ENCODE measurements at regions not wholly inside any gene's neighbourhood (a gene's known extent, or its start where the extent isn't known, plus 50 kb on each side); places are given as distances from the start of the nearest gene placed in this dataset.
"Not testable (repeated sequence)": the region's sequence is repeated elsewhere in the genome, so short reads cannot be mapped to it uniquely, and the experiment has no call there.

DNA sequence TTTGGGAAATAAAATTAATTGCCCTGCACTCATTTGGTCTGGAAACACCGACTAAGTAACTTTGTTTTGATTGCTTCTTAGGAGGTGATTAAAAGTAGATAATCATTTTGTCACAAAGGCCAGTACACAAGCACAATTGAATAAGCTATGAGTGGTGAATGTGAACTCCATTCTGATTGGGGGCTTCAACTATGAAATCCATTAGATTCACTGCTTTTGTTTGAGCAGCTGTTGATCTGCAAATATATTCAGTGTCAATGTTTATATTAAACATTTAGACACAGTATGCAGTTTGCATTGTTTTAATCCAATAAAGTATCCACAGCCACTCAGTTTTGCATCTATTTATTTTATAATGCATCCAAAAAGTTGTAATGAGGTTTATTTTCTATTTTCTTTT is 817.5 kb downstream of the CDH11 start:
- DNase-seq (ENCODE audit: low read depth), result no peak

DNA sequence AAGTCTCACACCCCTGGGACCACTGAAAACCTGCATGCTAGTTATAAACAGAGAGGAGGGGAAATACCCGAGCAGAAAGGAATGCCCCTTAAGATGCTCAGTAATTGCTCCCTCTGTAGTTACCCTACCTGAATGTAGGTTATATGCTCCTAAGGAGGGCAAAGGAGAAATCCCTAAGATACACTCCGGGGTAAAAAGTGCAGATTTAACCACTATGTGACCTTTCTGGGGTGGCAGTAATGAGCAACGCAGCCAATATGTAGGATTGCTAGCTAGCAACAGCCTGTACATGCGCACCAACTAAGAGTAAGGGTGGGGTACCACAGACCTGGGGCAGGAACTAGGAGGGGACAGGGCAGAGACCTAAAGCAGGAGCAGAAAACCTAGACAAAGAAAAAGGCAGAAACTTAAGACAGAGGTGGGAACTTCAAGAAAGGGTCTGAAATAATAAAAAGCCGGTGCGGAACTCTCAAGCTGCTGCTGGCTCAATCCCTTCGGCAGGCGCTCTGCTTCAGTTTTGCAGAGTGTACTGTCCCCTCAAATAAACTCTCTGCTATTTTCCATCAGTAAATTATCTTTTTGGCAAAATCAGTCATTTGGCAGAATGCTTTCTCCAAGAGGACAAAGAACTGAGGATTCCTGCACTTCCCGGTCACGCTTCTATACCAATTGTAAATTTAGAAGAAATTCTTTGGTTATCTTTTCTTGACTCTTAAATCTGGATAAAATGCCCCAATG is 823.8 kb downstream of the CDH11 start:
- no peak for DNase-seq (ENCODE audit: low read depth)

DNA sequence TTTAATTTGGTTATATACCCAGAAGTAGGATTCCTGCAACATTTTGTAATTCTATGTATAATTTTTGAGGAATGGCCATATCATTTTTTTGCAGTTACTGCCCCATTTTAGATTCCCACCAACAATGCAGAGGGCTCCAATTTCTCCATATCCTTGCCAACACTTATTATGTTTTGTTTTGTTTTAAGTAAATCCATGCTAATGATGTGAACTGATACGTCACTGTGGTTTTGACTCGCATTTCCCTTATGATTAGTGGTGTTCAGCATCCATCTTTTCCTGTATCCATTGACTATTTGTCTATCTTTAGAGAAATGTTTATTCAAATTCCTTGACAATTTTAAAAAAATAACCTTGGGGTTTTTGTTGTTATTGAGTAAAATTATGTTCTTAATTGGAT is 826.4 kb downstream of the CDH11 start:
- no peak for DNase-seq (ENCODE audit: low read depth)

DNA sequence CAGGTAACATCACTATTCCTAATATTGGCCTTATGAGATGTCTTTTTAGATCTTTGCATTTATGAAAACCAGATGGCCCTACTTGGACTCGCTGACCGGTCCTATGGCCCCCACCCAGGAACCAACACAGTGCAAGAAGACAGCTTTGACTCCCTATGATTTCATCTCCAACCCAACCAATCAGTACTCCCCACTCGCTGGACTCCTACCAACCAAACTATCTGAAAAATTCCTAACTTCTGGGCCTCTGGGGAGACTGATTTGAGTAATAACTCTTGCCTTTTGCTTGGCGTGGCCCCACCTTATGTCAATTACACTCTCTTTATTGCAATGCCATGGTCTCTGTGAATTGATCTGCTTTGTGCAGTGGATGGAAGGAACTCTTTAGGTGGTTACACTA is 828.9 kb downstream of the CDH11 start:
- DNase-seq (ENCODE audit: low read depth), result no peak

DNA sequence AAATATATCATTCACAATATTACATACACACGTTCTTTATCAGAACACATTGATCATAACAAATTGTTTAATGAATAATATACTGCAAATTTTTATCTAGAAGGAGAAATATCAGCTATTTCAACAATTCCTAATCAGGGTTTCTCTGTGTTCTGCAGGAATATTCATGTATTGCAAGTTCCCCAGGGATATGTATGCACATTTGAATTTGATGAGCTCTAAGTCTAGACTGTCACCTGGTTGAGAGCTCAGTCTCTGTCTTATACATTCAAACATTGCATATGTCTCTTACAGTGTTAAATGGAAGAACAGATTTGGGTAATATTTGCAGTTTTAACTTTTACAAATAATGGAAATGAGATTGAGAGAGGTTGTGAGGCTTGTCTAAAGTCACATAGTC is 829.7 kb downstream of the CDH11 start:
- no peak for DNase-seq (ENCODE audit: low read depth)

DNA sequence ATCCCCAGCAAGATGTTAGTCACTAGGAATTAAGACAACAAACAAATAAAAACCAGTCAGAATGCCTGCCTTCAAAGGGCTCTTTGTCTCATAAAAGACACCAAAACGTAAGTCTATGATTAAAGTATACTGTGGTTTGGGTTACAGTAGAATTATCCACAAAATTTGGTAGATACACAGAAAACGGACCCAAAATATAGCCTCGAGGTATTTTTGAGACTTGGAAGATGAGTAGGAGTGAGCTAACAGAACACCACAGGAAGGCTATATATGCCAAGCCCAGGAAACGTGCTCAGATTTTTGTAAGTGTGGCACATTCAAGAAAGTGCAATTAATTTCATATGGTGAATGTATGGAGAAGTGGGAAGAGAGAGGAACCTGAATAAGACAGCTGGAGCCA is 831.4 kb downstream of the CDH11 start:
- peak; percentile 63 for DNase-seq (ENCODE audit: low read depth)

DNA sequence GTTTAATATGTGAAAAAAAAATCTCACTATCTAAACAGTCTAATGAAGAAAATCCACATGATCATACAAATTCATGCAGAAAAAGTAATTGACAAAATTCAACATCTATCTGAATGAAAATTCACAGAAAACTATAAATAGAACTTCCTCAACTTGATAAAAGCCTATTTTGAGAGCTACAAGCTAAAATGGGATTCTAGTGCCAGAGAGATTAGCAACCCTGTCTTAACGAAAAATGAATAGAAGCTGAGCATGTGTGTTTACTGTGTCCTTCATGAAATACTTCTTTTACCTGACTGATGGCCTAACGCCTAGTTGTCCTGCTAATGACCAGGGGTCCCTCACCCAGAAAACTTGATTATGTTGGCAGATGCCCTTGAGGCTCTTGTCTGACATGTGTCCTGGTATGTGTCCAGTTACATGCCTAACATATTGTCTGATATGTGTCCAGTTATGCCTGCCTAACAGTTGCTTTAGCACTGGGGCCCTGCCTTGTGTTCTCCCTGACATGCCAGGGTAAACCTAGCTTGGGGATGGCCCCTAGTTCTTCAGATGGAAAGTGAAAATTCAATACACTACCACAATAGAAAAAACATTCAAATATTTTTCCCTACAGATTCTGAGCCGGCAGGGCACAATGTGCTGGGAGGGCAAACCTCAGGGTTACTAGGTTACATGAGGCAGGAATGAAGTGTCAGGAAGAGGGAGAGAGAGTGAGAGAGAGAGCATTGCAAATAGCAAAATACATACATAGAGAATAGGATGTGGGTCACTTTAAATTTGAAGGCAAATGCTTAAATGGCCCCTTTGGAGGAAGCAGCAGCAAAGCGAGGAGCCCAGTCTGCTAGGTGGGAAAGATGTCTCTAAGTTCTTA is 834.0 kb downstream of the CDH11 start:
- no peak for DNase-seq (ENCODE audit: low read depth)

DNA sequence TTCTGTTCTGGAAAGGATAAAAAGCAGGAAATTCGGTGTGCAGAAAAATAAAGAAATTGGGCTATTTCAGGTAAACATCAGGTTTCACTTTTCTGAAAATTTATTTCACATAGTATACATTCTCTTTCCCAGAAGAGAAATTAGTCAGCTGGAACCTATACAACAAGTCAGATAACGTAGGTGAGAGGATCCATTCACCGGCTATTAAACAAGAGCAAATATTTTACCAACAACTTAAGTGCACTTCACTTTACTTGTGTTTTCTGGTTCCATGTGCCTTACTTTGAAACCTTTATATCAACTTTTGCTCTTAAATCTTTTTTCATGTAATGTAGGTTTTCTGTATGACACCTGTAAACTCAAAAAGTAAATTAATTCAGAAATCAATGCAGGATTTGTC is 839.7 kb downstream of the CDH11 start:
- DNase-seq (ENCODE audit: low read depth), result no peak

DNA sequence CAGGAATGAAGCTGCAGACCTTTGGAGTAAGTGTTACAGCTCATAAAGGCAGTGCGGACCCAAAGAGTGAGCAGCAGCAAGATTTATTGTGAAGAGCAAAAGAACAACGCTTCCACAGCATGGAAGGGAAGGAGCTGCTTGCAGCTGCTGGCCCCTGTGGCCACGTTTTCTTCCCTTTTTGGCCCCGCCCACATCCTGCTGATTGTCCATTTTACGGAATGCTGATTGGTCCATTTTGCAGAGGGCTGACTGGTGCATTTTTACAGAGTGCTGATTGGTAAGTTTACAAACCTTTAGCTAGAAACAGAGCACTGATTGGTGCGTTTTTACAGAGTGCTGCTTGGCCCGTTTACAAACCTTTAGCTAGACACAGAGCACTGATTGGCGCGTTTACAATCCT is 841.5 kb downstream of the CDH11 start:
- no peak for DNase-seq (ENCODE audit: low read depth)

DNA sequence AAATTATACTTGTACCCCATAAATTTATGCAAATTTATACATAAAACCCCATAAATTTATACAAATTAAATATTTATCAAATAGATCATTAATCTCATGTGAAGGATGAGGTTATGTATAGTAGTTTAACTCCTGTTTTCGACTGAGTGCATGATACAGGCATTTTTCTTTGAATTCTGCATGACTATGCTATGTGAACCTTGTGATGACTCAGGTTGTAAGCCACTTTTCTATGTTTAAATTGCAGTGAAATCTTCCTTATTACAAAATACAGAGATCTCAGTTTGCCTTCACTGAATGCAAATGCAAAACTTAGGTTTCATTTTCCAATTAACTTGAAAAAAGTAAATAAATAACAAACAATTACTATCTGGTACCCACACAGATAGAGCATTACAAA is 843.7 kb downstream of the CDH11 start:
- DNase-seq (ENCODE audit: low read depth), result no peak

DNA sequence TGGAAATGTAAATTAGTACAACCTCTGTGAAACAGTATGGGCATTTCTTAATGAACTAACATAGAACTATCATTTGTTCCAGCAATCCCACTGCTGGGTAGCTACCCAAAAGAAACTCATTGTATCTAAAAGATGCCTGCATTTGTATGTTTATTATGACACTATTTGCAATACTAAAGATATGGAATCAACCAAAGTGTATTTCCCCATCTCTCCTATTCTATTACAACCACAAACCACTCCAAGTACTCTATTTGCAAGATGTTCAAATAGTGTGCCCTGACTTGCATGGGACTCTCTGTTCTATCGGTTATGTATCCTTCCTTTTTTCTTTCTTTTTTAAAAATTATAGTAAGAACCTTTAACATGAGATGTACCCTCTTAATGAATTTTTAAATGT is 845.2 kb downstream of the CDH11 start:
- DNase-seq (ENCODE audit: low read depth), result no peak

DNA sequence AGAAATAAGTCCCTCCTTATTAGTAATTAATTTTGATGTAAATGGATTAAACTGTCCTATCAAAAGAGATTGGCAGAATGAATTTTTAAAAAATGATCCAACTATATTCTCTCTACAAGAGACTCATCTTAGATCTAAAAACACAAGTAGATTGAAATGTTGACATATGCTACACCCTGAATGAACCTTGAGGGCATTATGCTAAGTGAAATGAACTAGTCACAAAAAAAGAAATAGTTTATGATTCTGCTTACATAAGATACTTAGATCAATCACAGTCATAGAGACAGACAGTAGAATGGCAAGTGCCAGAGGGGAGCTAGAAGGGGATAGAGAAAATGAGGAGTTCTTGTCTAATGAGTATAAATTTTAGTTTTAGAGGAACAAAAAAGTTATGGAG is 849.8 kb downstream of the CDH11 start:
- DNase-seq (ENCODE audit: low read depth), result no peak

DNA sequence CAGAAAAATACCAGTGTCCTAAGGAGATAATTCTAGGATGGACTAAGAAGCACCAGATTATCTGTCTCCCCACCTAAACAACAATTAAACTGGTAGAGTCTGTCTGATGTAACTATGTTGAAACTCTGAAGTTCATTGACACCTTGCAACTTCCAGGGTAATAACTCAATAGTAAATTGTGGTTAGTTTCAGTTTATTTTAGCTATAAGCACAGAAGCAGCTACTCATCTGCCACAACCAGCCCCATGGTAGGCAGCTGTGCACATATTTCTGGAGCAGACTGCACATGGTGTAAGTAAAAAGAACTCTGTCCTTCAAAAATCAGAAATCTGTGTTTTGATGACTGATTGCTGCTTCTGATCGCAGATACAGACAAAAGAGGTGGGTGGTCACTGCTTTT is 852.1 kb downstream of the CDH11 start:
- no peak for DNase-seq (ENCODE audit: low read depth)

DNA sequence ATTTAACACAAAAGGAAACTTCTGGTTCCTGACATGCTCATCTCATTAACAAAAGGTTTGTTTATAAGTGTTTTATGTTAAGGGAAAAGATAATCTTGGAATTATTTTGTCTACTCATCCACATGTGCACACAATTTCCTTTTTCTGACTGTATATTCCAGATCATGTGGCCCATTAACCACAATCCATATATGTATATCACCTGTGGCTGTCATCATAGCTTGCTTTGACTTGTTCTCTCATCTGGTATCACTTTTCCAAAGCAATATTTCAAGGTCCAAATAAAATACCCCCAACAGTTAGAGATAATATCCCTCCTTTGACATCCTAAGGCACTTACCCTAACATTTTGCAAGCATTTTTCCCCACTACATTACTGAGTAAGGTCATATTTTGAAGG is 856.1 kb downstream of the CDH11 start:
- no peak for DNase-seq (ENCODE audit: low read depth)

DNA sequence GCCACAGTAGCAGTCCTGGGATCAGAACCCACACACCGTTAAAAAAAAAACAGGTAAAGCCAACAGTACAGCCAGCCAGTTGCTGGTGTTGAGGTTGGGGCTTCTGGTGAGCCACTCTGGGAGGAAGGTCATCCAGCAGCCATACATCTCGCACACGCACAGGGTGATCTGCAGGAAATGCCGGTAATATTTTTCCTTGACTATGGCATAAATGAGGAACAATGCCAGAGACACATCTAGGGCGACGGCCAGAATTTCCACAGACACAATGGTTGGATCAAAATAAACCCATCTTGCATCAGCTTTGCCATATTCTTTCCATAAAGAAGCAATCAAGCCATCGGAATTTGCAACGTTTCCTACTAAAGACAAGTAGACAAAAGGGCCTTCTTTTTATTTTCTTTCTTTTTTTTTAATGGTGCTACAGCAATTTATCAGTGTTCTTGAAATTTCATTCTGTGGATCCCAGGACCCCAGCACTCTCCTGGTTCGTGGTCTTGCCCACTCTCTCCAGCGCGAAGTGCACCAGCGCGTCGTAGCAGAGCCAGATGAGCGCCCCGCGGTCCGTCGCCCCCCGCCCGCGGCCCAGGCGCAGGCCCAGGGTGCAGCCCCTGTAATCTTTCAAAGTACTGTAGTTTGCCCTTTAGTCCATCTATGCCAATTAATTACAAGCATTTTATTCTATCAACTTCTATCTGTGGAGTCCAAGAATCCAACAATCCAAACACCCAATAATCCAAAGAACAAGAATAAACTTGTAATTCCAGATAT is 861.0 kb downstream of the CDH11 start:
- DNase-seq (ENCODE audit: low read depth), result not testable (repeated sequence)

DNA sequence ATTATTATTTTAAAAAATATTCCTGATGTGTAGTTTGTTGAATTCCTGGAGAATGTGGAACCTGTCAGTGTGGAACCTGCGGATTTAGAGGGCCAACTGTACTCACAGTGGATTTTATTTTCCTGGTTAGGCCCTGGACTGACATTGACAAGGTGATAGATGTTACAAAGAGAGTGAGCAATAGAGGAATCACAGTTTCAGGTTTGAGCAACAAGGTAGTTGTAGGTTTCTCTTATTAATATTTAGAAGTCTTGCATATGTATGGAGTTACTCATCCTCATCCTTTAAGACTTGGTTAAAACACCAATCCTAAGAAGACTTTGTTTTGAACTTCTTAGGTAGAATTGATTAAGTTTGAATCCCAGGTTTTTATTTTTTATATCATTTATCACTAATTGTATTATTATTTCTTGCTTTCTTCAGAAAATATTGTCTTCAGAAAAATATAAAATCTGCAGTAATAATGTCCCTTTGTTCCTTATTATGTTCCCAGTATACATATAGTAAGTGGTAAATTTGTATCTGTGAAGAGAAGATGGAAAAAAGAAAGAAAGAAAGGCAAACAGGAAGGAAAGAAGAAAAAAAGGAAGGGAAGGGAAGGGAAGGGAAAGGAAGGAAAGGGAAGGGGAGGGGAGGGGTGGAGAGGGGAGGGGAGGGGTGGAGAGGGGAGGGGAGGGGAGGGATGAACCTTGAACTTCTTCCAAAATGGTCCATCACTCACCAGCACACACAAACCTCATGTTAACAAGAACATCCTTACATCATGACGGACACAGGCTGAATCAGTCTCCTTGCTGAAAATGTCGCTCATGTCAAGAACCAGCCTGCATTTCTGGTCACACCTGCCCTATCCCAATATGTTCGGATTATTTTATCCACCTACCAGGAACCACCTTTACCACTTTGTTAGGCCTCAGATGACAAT is 867.2 kb downstream of the CDH11 start:
- DNase-seq (ENCODE audit: low read depth), result no peak

DNA sequence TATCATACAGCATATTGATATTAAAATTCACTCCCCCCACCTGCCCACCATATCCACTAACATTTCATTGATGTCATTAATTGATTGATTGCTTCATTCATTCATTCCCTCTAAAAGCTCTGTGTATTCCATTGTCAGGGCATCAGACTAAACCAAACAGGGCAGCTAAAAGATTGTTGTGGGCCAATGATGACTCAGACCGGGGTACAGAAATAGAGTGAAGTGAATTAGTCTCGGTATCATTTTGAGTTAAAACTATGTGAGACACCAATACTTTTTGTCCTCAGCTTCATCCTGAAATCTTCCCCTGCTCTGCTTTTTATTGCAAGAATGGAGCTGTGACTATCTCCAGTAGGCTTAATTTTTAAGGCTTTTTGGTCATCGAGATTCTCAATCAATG is 868.3 kb downstream of the CDH11 start:
- DNase-seq (ENCODE audit: low read depth), result peak; percentile 42

DNA sequence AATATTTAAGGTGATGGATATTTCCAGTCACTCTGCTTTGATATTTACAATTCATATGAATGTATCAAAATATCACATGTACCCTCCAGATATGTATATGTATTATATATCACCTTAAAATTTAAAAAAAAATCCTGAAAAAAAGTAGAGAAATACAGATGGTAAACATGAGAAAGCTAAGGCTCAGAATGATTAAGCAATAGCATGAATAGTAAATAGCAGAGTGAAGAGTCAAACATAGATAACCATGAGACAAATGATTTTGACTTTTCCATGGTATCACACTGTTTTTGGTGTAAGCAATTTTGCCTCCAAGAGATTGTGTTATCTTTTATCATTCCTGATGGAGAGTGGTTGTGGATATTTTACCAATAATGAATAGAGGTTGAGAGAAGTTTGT is 868.8 kb downstream of the CDH11 start:
- no peak for DNase-seq (ENCODE audit: low read depth)

DNA sequence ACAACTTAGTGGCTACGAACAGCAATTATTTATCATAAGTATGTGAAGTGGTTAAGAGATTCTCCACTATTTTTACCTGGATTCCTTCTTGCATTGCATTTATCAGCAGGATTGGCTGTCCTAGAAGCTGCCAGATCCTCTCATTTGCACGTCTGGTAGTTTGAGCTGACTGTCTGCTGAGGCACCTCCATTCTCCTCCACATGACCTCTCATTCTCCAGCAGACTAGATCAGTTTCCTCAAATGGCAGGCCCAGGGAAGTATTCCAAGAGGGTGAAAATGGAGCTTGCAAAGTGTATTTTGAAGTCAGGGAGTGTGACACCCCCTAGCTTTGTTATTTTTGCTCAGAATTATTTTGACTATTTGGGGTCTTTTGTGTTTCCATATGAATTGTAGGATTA is 870.1 kb downstream of the CDH11 start:
- no peak for DNase-seq (ENCODE audit: low read depth)

DNA sequence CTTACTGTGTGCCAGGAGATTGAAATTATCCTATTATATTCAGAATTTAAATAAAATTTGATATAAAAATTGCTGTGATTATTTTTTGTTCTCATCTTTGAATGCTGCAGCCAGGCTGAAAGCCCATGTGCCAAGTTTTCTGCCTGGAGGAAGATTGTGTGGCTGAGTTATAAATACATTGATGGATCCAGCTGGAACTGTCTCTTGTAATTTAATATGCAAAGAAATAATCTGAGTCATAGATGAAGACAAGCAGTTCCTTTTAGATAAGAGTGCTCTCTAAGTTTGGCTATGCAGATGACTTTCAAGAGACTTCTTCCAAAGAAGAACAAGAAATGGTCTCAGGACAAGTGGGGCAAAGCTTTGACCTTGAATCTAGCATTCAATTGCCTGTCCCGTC is 871.0 kb downstream of the CDH11 start:
- peak; percentile 26 for DNase-seq (ENCODE audit: low read depth)

DNA sequence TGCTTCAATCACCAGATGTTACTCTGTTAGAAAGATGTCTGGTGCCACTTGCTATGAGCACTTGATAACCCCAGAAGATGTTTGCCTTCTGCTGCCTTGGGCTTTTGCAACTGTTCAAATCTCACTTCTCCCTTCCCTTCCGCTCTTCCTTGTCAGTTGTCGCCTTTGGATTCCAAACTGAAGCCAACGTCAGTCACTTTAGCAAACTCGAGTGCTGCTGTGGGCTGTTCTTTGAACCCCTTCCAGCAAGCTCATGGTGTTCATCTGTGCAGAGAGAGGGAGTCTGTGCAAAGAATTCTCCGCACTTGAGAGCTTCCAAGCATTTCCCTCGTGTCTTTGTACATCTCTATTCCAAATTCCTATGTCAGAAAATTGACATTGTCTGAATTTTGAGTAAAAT is 879.4 kb downstream of the CDH11 start:
- no peak for DNase-seq (ENCODE audit: low read depth)

DNA sequence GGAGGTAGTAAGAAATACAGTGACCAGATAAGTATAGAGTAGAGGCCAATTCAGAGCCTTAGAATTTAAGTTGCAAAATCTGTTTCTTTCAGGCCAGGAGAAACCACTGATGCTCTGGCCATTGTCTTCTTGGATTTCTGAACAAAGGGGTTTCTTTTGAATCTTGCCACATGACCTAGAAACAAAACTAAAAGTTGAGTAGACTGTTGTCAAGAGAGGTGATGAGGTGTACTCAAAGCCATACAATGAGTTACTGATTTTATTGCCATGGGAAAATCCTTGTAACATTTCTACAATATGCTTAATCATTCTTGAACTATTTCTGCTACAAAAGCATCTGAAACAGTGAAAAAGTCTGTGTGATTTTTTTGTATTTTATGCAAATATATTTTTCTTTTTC is 881.3 kb downstream of the CDH11 start:
- peak; percentile 41 for DNase-seq (ENCODE audit: low read depth)
